ENCODE measurements at regions not wholly inside any gene's neighbourhood (a gene's known extent, or its start where the extent isn't known, plus 50 kb on each side); places are given as distances from the start of the nearest gene placed in this dataset.

GRCh38 chr9:99336531-99336930 is 114.4 kb downstream of the SEC61B start:
- TF ChIP-seq POLR2AphosphoS5 (IDR thresholded peaks at IDR 0.05; ENCODE audit: low read depth, low read length) (no peak), TAF1 (IDR thresholded peaks at IDR 0.05; ENCODE audit: borderline replicate concordance, low read depth, low read length) (no peak)
